SK-N-SH (cell line): ENCODE measurements at regions not wholly inside any gene's neighbourhood (a gene's known extent, or its start where the extent isn't known, plus 50 kb on each side); places are given as distances from the start of the nearest gene placed in this dataset.

ENCODE experiments used
- CTCF ChIA-PET: fragments of 300-600, 350-600 bp; formaldehyde crosslinking; extraction: SDS; loops from one replicate; lab custom pipeline; 2021; lab: Yijun Ruan, JAX
- POLR2A ChIA-PET: fragments of 350-600 bp; sonication (Branson Sonifier 250); formaldehyde crosslinking; extraction: SDS; loops from one replicate; lab custom pipeline; 2020; ENCODE audit warnings: antibody characterized with exemption, inconsistent platforms; lab: Yijun Ruan, JAX
- DNase-seq: peaks from one replicate; pipeline ENCODE4 v3.0.0; 2012
- H2AFZ ChIP-seq: fragments of 200-600 bp; sonication (generic); 2 replicates; pipeline ENCODE4 v1.8.1; 2016; ENCODE audit warnings: antibody characterized with exemption, mild to moderate bottlenecking, low read depth
- H3F3A ChIP-seq: fragments of 200-600 bp; sonication (generic); replicated peaks from 2 replicates; pipeline ENCODE3; 2016; ENCODE audit warnings: antibody characterized with exemption, mild to moderate bottlenecking; ENCODE audit not compliant: insufficient read depth
- H3K27ac ChIP-seq, 2 experiments: fragments of 200-500 bp in 1 of 2; fragments of 200-600 bp in 1 of 2; sonication (Bioruptor generic) in 1 of 2; sonication (generic), shearing (Covaris generic) in 1 of 2; 2 replicates each; pipeline versions ENCODE4 v1.5.1 to v1.6.1; 2014 to 2016; ENCODE audit warnings: low read depth in 2 of 2, inconsistent platforms in 1 of 2, low read length in 1 of 2, mild to moderate bottlenecking in 1 of 2, mixed read lengths in 1 of 2
- H3K27me3 ChIP-seq: fragments of 200-600 bp; sonication (generic), shearing (Covaris generic); 2 replicates; pipeline ENCODE4 v1.6.1; 2016; ENCODE audit warnings: mixed run types; ENCODE audit not compliant: insufficient read depth
- H3K36me3 ChIP-seq, 2 experiments: fragments of 200-500 bp in 1 of 2; fragments of 200-600 bp in 1 of 2; sonication (Bioruptor generic) in 1 of 2; sonication (generic) in 1 of 2; replicated peaks in 1 of 2; 2 replicates each; pipeline versions ENCODE3 to v1.5.1; 2014 to 2016; ENCODE audit warnings: low read length in 1 of 2, mild to moderate bottlenecking in 1 of 2; ENCODE audit not compliant: insufficient read depth in 2 of 2, control insufficient read depth in 1 of 2
- H3K4me1 ChIP-seq, 2 experiments: fragments of 200-500 bp in 1 of 2; fragments of 200-600 bp in 1 of 2; sonication (Bioruptor generic) in 1 of 2; sonication (generic), shearing (Covaris generic) in 1 of 2; 2 replicates each; pipeline versions ENCODE4 v1.5.1 to v1.6.1; 2014 to 2016; ENCODE audit warnings: low read depth in 1 of 2, low read length in 1 of 2, mixed run types in 1 of 2; ENCODE audit not compliant: insufficient read depth in 2 of 2, control insufficient read depth in 1 of 2
- H3K4me2 ChIP-seq: fragments of 200-600 bp; sonication (generic), shearing (Covaris generic); 2 replicates; pipeline ENCODE4 v1.6.1; 2017; ENCODE audit warnings: mixed run types
- H3K4me3 ChIP-seq, 2 experiments: fragments of 200-500 bp in 1 of 2; fragments of 200-600 bp in 1 of 2; sonication (Bioruptor generic) in 1 of 2; sonication (generic), shearing (Covaris generic) in 1 of 2; 2 replicates each; pipeline versions ENCODE4 v1.5.1 to v1.8.1; 2014 to 2016; ENCODE audit warnings: low read depth in 2 of 2, inconsistent platforms in 1 of 2, low read length in 1 of 2, mild to moderate bottlenecking in 1 of 2, mixed read lengths in 1 of 2, moderate library complexity in 1 of 2
- H3K79me2 ChIP-seq: fragments of 200-600 bp; sonication (generic); 2 replicates; pipeline ENCODE4 v1.8.1; 2017; ENCODE audit warnings: mild to moderate bottlenecking; ENCODE audit not compliant: insufficient read depth
- H3K9ac ChIP-seq: fragments of 200-600 bp; sonication (generic); 2 replicates; pipeline ENCODE4 v1.6.1; 2017; ENCODE audit warnings: mixed run types
- H3K9me2 ChIP-seq: fragments of 200-600 bp; sonication (generic); 2 replicates; pipeline ENCODE4 v1.6.1; 2017; ENCODE audit warnings: mixed run types
- H3K9me3 ChIP-seq: fragments of 200-600 bp; sonication (generic); 2 replicates; pipeline ENCODE4 v1.6.1; 2017; ENCODE audit warnings: mixed run types, mild to moderate bottlenecking, moderate library complexity
- H4K20me1 ChIP-seq: fragments of 200-600 bp; sonication (generic); 2 replicates; pipeline ENCODE4 v1.6.1; 2017; ENCODE audit warnings: mild to moderate bottlenecking, mixed run types; ENCODE audit not compliant: insufficient read depth
- CHD2 ChIP-seq: fragments of 150-350 bp; IDR thresholded peaks from 2 replicates; pipeline ENCODE4 v1.6.1; 2018; ENCODE audit warnings: low read length; ENCODE audit not compliant: partially characterized antibody
- ELF1 ChIP-seq: IDR thresholded peaks from 2 replicates; pipeline ENCODE4 v1.4.0; 2012
- EZH2phosphoT487 ChIP-seq: fragments of 200-600 bp; sonication (generic); IDR thresholded peaks from 2 replicates; pipeline ENCODE4 v1.6.1; 2017; ENCODE audit warnings: low read depth, mixed run types, mild to moderate bottlenecking, antibody characterized with exemption, moderate library complexity, borderline replicate concordance
- FOSL2 ChIP-seq: IDR thresholded peaks from 2 replicates; pipeline ENCODE4 v1.4.0; 2012; ENCODE audit warnings: low read depth, mild to moderate bottlenecking, moderate library complexity, borderline replicate concordance
- FOXJ3 ChIP-seq: sonication (generic); formaldehyde crosslinking; IDR thresholded peaks from 2 replicates; pipeline ENCODE4 v1.5.1; 2020; ENCODE audit warnings: mild to moderate bottlenecking, missing genetic modification reagents
- FOXM1 ChIP-seq: IDR thresholded peaks from 2 replicates; pipeline ENCODE4 v1.4.0; 2012; ENCODE audit warnings: low read depth, mild to moderate bottlenecking
- GATA2 ChIP-seq: sonication (generic); formaldehyde crosslinking; IDR thresholded peaks from 2 replicates; pipeline ENCODE4 v1.5.0; 2020; ENCODE audit warnings: mild to moderate bottlenecking, missing genetic modification reagents
- MAX ChIP-seq: IDR thresholded peaks from 2 replicates; pipeline ENCODE4 v1.4.0; 2012; ENCODE audit warnings: low read depth
- MEF2A ChIP-seq: IDR thresholded peaks from 2 replicates; pipeline ENCODE4 v1.4.0; 2012; ENCODE audit warnings: low read depth, borderline replicate concordance
- POLR2AphosphoS5 ChIP-seq: IDR thresholded peaks from 2 replicates; pipeline ENCODE4 v1.6.1; 2012; ENCODE audit warnings: low read depth, low read length
- TCF12 ChIP-seq: IDR thresholded peaks from 2 replicates; pipeline ENCODE4 v1.4.0; 2012
- USF2 ChIP-seq: fragments of 150-350 bp; IDR thresholded peaks from 2 replicates; pipeline ENCODE4 v1.6.1; 2017; ENCODE audit warnings: antibody characterized with exemption, low read length, low read depth, borderline replicate concordance
- ZBTB33 ChIP-seq: IDR thresholded peaks from 2 replicates; pipeline ENCODE4 v1.4.0; 2012; ENCODE audit warnings: low read depth, borderline replicate concordance
- WGBS: methylation state at CpG from one replicate; pipeline ENCODE4 v1.1.6; 2017; ENCODE audit warnings: low lambda C conversion rate; 5-methylcytosine and 5-hydroxymethylcytosine counted together
- TF ChIP-seq, protein P1 (sequence below): IDR thresholded peaks from 2 replicates; pipeline ENCODE4 v1.4.0; 2012; ENCODE audit warnings: low read depth, borderline replicate concordance

- no peak overlapping the region for H3K4me2 ChIP-seq
- no peaks in the 10 kb centered on the region for H3K9me3 ChIP-seq
- no peaks in the 10 kb centered on the region for H3K36me3 ChIP-seq
- no peaks in the 10 kb centered on the region for H4K20me1 ChIP-seq
- 83% methylated on average over 1 of the region's 1 CpG for WGBS
- H3K4me3 ChIP-seq = no peak overlapping the region
- no peak overlapping the region for H3K9ac ChIP-seq
- H2AFZ ChIP-seq = no peak overlapping the region
- H3K27ac ChIP-seq = no peak overlapping the region
- H3K27me3 ChIP-seq = no peaks in the 10 kb centered on the region
- POLR2A ChIA-PET = no interaction called here
- no peaks in the 10 kb centered on the region for H3K79me2 ChIP-seq
- TF ChIP-seq MAX = no peak
- no peak for TF ChIP-seq ELF1
- TF ChIP-seq EZH2phosphoT487 = no peak
- TF ChIP-seq FOXJ3 = no peak
- no peak for TF ChIP-seq FOXM1
- TF ChIP-seq POLR2AphosphoS5 = no peak
- no peak for TF ChIP-seq TCF12
- TF ChIP-seq, all 33 proteins: peak for 0
- Histone ChIP-seq H3K9me2 (no peaks in the 10 kb centered on the region), H3F3A (no peaks in the 10 kb centered on the region), H3K4me1 (peaks cover 6 to 19% of the 10 kb centered on the region in 2 experiments; a peak in 3 of 4 replicates)
- no peak for DNase-seq
- CTCF ChIA-PET = no interaction called here
Measured at GRCh38 chr10:9289811-9290210, 1235.3 kb downstream of the GATA3 start.

DNA sequence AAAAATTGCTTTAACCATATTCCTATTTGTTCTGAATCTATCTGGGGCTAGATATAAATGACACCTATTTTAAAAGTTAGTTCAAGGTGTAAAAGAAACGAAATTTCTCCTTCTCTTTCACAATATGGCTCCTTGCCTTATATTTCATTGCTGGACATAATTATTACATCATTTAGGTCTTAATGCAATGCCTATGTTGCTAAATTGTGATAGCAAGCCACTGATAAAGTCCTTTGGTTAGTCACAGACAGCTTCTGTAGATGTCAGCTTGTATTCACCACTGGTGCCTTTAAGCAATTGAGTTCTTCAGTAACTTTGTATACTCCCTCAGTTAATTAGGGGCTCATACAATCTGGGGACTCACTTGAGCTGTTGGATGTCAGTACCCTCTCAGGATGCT is 1236.6 kb downstream of the GATA3 start:
- Histone ChIP-seq H3K9me2 (no peaks in the 10 kb centered on the region), H3K27ac (no peak overlapping the region), H3K27me3 (no peaks in the 10 kb centered on the region), H2AFZ (no peak overlapping the region), H3K79me2 (no peaks in the 10 kb centered on the region), H3K9me3 (no peaks in the 10 kb centered on the region), H3K4me3 (no peak overlapping the region), H3K4me1 (peaks cover 6 to 21% of the 10 kb centered on the region in 2 experiments; a peak in 3 of 4 replicates), H4K20me1 (no peaks in the 10 kb centered on the region), H3F3A (no peaks in the 10 kb centered on the region), H3K4me2 (no peak overlapping the region), H3K36me3 (no peaks in the 10 kb centered on the region), H3K9ac (no peak overlapping the region)
- TF ChIP-seq FOXM1 (no peak), GATA2 (CRISPR knock-in tag) (no peak), MEF2A (no peak), CHD2 (no peak), USF2 (no peak), ELF1 (no peak), ZBTB33 (no peak), FOSL2 (no peak)
- TF ChIP-seq, protein P1, sequence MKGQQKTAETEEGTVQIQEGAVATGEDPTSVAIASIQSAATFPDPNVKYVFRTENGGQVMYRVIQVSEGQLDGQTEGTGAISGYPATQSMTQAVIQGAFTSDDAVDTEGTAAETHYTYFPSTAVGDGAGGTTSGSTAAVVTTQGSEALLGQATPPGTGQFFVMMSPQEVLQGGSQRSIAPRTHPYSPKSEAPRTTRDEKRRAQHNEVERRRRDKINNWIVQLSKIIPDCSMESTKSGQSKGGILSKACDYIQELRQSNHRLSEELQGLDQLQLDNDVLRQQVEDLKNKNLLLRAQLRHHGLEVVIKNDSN = no peak
- POLR2A ChIA-PET = no interaction called here
- WGBS = 41% methylated on average over 1 of the region's 1 CpG
- DNase-seq = no peak
- CTCF ChIA-PET = no interaction called here
